ENCODE measurements at regions not wholly inside any gene's neighbourhood (a gene's known extent, or its start where the extent isn't known, plus 50 kb on each side); places are given as distances from the start of the nearest gene placed in this dataset.

DNA sequence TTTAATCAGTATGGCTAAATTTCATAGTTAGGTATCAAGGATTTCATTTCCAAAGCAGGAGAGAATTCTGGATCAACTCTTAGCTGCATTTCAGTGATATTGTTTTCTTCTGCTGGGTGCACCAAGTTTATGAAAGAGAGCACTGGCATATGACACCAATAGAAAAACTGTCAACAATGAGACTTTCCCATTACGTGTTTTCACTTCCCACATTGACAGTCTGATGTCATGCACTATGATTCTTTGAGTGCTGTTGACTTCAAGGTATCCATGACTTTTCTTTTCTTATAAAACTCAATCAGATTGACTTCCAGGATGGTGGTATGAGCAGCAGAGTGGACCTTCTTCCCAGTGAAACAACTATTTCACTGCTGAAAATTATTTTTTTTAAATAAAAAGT is 476.1 kb downstream of the EDEM1 start:
- no peaks in the 10 kb centered on the region for H3K27me3 ChIP-seq (ENCODE audit: low read depth, low read length)

DNA sequence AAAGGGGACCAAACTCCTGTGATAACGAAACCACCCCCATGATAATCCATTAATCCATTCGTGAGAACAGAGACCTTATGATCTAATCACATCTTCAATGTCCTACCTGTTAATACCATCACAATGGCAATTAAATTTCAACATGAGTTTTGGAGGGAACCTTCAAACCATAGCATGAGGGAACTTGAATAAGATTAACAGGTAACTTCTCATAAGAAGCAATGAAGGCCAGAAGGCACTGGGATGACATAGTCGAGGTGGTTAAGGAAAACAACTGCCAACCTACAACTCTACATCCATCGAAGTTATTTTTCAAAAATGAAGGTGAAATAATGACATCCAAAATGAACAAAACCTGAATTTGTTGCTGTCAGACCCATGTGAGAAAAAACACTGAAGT is 478.9 kb downstream of the EDEM1 start:
- Histone ChIP-seq H3K4me3 (ENCODE audit: low read depth in 1 of 2, low read length in 2 of 2) (no peak overlapping the region), H3K36me3 (ENCODE audit: control insufficient read depth in 1 of 2, insufficient read depth in 2 of 2, low read length in 2 of 2) (no peaks in the 10 kb centered on the region), H3K9me3 (ENCODE audit: control insufficient read depth in 1 of 2, low read length in 2 of 2) (peaks cover 8 to 23% of the 10 kb centered on the region in 2 donors), H3K4me1 (ENCODE audit: control insufficient read depth in 1 of 2, insufficient read depth in 2 of 2, low read length in 2 of 2) (no peaks in the 10 kb centered on the region), H3K27ac (ENCODE audit: low read length) (no peak overlapping the region), H3K27me3 (ENCODE audit: low read depth, low read length) (no peaks in the 10 kb centered on the region)

More for the DNA sequence above, 476.1 kb downstream of the EDEM1 start:
- peaks cover 8 to 28% of the 10 kb centered on the region in 2 donors for H3K9me3 ChIP-seq (ENCODE audit: control insufficient read depth in 1 of 2, low read length in 2 of 2)
- H3K4me3 ChIP-seq (ENCODE audit: low read depth in 1 of 2, low read length in 2 of 2), result no peak overlapping the region
- H3K36me3 ChIP-seq (ENCODE audit: control insufficient read depth in 1 of 2, insufficient read depth in 2 of 2, low read length in 2 of 2), result no peaks in the 10 kb centered on the region
- H3K4me1 ChIP-seq (ENCODE audit: control insufficient read depth in 1 of 2, insufficient read depth in 2 of 2, low read length in 2 of 2), result no peaks in the 10 kb centered on the region
- H3K27ac ChIP-seq (ENCODE audit: low read length), result no peak overlapping the region

DNA sequence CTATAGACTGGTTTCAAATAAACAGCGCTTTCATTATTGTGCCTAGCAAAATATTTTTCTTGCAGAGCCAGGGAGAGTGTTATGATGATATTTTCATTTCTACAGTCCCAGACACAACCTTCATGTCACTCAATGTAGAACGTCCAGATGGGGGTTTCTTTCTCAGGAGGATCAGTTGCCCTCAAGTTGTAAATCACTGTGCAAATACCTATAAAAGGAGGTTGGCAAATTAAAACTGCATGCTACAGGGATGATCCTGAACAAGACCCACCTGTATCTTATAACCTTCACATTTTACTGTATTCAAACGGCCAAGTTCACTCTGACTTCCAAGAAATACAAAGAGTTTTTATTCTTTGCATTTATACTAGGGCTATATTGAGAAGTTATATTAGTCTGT is 486.0 kb downstream of the EDEM1 start:
- H3K36me3 ChIP-seq (ENCODE audit: control insufficient read depth in 1 of 2, insufficient read depth in 2 of 2, low read length in 2 of 2), result no peaks in the 10 kb centered on the region
- H3K4me3 ChIP-seq (ENCODE audit: low read depth in 1 of 2, low read length in 2 of 2), result no peak overlapping the region
- no peaks in the 10 kb centered on the region for H3K4me1 ChIP-seq (ENCODE audit: control insufficient read depth in 1 of 2, insufficient read depth in 2 of 2, low read length in 2 of 2)
- H3K27me3 ChIP-seq (ENCODE audit: low read depth, low read length), result no peaks in the 10 kb centered on the region
- H3K27ac ChIP-seq (ENCODE audit: low read length), result no peak overlapping the region
- no peaks in the 10 kb centered on the region for H3K9me3 ChIP-seq (ENCODE audit: control insufficient read depth in 1 of 2, low read length in 2 of 2)

DNA sequence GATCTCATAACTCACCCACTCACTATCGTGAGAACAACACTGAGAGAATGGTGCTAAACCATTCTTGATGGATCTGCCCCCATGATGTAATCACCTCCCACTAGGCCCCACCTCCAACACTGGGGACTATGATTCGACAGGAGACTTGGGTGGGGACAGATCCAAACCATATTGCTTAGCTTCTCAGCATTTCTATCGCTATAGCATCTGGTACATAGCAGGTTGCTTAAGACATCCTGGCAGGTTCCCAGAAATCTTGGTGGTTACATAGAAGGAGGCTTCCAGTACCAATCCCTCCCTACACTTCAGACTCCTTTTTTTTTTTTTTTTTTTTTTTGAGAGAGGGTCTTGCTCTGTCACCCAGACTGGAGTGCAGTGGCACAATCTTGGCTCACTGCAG is 487.8 kb downstream of the EDEM1 start:
- H3K4me3 ChIP-seq (ENCODE audit: low read depth in 1 of 2, low read length in 2 of 2), result no peak overlapping the region
- no peaks in the 10 kb centered on the region for H3K27me3 ChIP-seq (ENCODE audit: low read depth, low read length)
- H3K36me3 ChIP-seq (ENCODE audit: control insufficient read depth in 1 of 2, insufficient read depth in 2 of 2, low read length in 2 of 2), result no peaks in the 10 kb centered on the region
- no peak overlapping the region for H3K27ac ChIP-seq (ENCODE audit: low read length)
- no peaks in the 10 kb centered on the region for H3K4me1 ChIP-seq (ENCODE audit: control insufficient read depth in 1 of 2, insufficient read depth in 2 of 2, low read length in 2 of 2)
- H3K9me3 ChIP-seq (ENCODE audit: control insufficient read depth in 1 of 2, low read length in 2 of 2), result no peaks in the 10 kb centered on the region

DNA sequence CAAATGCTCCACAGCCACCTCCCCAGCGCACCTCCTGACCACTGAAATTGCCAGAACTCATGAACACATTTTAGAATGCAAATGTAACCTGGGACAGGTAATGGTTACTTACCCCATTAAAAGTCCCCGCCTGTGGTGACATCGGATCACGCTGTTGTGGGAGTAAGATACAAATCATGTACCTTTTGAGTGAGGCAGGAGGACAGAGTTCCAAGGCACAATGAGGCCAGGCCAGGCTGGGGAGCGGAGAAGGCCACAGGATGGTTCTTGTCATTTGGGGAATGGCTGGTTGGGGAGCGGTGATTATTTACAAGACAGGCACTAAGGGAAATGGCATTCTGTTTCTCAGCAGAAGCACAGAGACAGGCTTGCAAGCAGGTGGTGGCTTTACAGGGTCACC is 490.0 kb downstream of the EDEM1 start:
- Histone ChIP-seq H3K4me1 (ENCODE audit: control insufficient read depth in 1 of 2, insufficient read depth in 2 of 2, low read length in 2 of 2) (no peaks in the 10 kb centered on the region), H3K4me3 (ENCODE audit: low read depth in 1 of 2, low read length in 2 of 2) (no peak overlapping the region), H3K36me3 (ENCODE audit: control insufficient read depth in 1 of 2, insufficient read depth in 2 of 2, low read length in 2 of 2) (no peaks in the 10 kb centered on the region), H3K27ac (ENCODE audit: low read length) (no peak overlapping the region), H3K27me3 (ENCODE audit: low read depth, low read length) (no peaks in the 10 kb centered on the region), H3K9me3 (ENCODE audit: control insufficient read depth in 1 of 2, low read length in 2 of 2) (no peaks in the 10 kb centered on the region)

DNA sequence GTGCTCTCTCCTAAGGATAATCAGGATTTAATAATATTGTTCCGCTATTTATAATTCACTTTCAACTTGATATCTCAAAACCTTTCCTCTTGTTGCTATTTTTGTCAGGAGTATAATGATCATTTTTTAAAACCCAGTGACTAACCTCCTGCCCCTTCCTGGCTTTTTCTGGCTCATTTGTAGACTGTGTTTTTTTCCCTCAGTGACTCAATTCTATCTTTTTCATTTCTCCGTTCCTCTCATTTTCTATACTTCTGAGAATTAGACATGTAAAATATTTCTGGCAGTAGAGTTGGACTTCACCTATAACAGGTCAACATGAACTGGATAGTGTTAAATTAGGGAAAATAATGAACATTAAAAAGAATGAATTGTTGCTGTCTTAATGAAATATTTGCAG is 490.7 kb downstream of the EDEM1 start:
- no peaks in the 10 kb centered on the region for H3K36me3 ChIP-seq (ENCODE audit: control insufficient read depth in 1 of 2, insufficient read depth in 2 of 2, low read length in 2 of 2)
- H3K4me3 ChIP-seq (ENCODE audit: low read depth in 1 of 2, low read length in 2 of 2), result no peak overlapping the region
- H3K4me1 ChIP-seq (ENCODE audit: control insufficient read depth in 1 of 2, insufficient read depth in 2 of 2, low read length in 2 of 2), result no peaks in the 10 kb centered on the region
- no peak overlapping the region for H3K27ac ChIP-seq (ENCODE audit: low read length)
- no peaks in the 10 kb centered on the region for H3K9me3 ChIP-seq (ENCODE audit: control insufficient read depth in 1 of 2, low read length in 2 of 2)
- H3K27me3 ChIP-seq (ENCODE audit: low read depth, low read length), result no peaks in the 10 kb centered on the region

DNA sequence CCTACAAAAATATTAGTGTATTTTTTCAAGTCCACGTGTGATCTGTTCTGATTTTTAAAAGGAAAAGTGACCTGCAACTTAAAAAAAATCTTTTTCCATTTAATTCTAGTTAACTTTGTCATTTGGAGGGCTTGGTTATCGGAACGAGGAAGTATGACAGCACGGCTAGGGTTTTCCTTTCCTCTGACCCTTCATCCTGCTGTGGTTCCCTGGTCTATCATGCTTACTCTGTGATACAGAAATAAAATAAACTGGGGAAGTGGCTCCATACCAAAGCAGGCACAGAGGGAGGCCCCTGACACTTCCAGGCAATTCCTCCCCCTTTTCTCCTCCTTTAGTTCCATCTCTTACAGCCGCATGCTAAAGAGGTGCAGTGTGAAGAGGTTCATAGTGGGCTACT is 491.3 kb downstream of the EDEM1 start:
- Histone ChIP-seq H3K36me3 (ENCODE audit: control insufficient read depth in 1 of 2, insufficient read depth in 2 of 2, low read length in 2 of 2) (no peaks in the 10 kb centered on the region), H3K27me3 (ENCODE audit: low read depth, low read length) (no peaks in the 10 kb centered on the region), H3K4me3 (ENCODE audit: low read depth in 1 of 2, low read length in 2 of 2) (no peak overlapping the region), H3K27ac (ENCODE audit: low read length) (no peak overlapping the region), H3K4me1 (ENCODE audit: control insufficient read depth in 1 of 2, insufficient read depth in 2 of 2, low read length in 2 of 2) (no peaks in the 10 kb centered on the region), H3K9me3 (ENCODE audit: control insufficient read depth in 1 of 2, low read length in 2 of 2) (no peaks in the 10 kb centered on the region)

DNA sequence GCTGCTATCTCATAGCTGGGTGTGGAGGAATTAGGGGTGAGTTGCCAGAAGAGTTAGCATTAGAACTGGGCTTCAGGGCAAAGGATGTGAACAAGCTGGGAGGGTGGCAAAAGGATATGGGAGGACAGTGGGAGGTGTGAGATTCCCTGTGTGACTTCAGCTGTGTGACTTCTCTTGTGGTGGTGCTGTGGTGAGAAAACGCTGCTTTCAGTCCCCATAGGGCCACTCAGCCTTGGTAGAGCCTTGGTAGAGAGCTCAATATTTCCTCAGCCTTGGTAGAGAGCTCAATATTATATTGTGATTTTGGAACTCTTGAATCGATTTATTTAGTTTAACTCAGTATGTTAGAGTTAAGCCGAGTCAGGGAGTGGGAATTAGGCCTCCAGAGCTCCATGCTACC is 499.7 kb downstream of the EDEM1 start:
- Histone ChIP-seq H3K4me1 (ENCODE audit: control insufficient read depth in 1 of 2, insufficient read depth in 2 of 2, low read length in 2 of 2) (no peaks in the 10 kb centered on the region), H3K4me3 (ENCODE audit: low read depth in 1 of 2, low read length in 2 of 2) (no peak overlapping the region), H3K27me3 (ENCODE audit: low read depth, low read length) (no peaks in the 10 kb centered on the region), H3K36me3 (ENCODE audit: control insufficient read depth in 1 of 2, insufficient read depth in 2 of 2, low read length in 2 of 2) (no peaks in the 10 kb centered on the region), H3K27ac (ENCODE audit: low read length) (no peak overlapping the region), H3K9me3 (ENCODE audit: control insufficient read depth in 1 of 2, low read length in 2 of 2) (peaks cover 6 to 8% of the 10 kb centered on the region in 2 donors)

DNA sequence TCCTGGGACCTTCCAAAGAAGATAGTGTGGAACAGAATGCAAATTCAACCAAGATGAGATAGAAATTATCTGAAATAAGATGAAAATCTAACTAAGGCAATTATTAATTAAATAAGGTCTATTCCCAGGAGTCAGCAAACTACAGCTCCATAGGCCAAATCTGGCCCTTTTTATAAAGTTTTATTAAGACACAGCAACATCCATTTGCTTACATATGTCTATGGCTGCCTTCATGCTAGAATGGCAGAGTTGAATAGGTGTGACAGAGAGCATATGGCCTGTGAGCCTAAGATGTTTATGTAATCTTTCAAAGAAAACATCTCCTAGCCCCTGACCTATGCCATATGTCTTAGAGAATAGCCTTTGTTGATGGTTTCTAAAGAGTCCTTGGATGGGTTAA is 503.0 kb downstream of the EDEM1 start:
- Histone ChIP-seq H3K27me3 (ENCODE audit: low read depth, low read length) (no peaks in the 10 kb centered on the region), H3K36me3 (ENCODE audit: control insufficient read depth in 1 of 2, insufficient read depth in 2 of 2, low read length in 2 of 2) (no peaks in the 10 kb centered on the region), H3K4me3 (ENCODE audit: low read depth in 1 of 2, low read length in 2 of 2) (no peak overlapping the region), H3K4me1 (ENCODE audit: control insufficient read depth in 1 of 2, insufficient read depth in 2 of 2, low read length in 2 of 2) (no peaks in the 10 kb centered on the region), H3K27ac (ENCODE audit: low read length) (no peak overlapping the region), H3K9me3 (ENCODE audit: control insufficient read depth in 1 of 2, low read length in 2 of 2) (peaks cover 6 to 8% of the 10 kb centered on the region in 2 donors)

DNA sequence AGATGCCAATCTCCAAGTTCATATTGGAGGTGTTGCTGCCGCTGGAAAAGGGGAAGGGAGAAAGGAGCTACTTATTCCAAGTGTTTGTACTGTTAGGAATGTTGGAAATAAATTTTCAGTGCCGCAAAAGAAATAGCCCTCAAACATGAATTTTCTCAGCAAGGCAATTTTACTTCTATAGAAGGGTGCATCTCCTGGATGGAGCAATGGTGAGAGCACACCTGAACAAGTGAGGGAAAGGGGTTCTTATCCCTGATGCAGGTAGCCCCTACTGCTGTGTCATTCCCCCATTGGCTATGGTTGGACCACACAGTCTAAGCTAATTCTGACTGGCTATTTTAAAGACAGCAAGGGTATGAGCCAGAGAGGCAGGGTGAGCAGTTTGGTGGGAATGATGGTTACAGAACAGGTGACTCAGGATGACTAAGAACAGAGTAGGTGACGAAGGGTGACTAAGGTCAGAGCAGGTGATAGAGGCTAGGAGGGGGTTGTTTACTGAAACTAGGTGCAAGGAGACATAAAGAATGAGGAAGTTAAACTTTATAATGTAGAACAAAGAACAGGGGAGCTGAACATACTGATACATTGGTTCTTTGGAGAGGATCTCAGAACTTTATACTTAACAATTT is 503.5 kb downstream of the EDEM1 start:
- H3K27me3 ChIP-seq (ENCODE audit: low read depth, low read length), result no peaks in the 10 kb centered on the region
- no peak overlapping the region for H3K4me3 ChIP-seq (ENCODE audit: low read depth in 1 of 2, low read length in 2 of 2)
- no peaks in the 10 kb centered on the region for H3K36me3 ChIP-seq (ENCODE audit: control insufficient read depth in 1 of 2, insufficient read depth in 2 of 2, low read length in 2 of 2)
- H3K9me3 ChIP-seq (ENCODE audit: control insufficient read depth in 1 of 2, low read length in 2 of 2), result peaks cover 6 to 8% of the 10 kb centered on the region in 2 donors
- H3K27ac ChIP-seq (ENCODE audit: low read length), result no peak overlapping the region
- no peaks in the 10 kb centered on the region for H3K4me1 ChIP-seq (ENCODE audit: control insufficient read depth in 1 of 2, insufficient read depth in 2 of 2, low read length in 2 of 2)

DNA sequence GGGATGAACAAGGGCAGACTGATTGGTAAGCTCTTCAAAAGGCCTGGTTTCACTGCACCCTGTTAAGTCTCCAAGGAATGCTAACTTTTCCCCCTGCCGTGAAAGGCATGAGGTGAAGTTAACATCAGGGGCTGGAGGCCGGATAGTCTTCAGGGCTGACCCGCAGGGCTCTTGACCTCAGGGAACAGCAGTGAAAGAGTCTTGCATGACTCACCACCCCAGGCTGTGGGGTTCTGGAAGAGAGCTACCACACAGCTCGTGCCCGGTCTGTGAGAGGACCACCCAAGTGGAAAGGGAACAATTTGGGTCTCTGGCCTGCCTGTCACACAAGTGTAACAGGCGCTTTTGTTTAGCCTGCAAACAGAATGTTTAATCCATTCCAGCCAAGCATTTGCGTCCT is 504.9 kb downstream of the EDEM1 start:
- H3K4me1 ChIP-seq (ENCODE audit: control insufficient read depth in 1 of 2, insufficient read depth in 2 of 2, low read length in 2 of 2), result no peaks in the 10 kb centered on the region
- no peaks in the 10 kb centered on the region for H3K27me3 ChIP-seq (ENCODE audit: low read depth, low read length)
- no peaks in the 10 kb centered on the region for H3K36me3 ChIP-seq (ENCODE audit: control insufficient read depth in 1 of 2, insufficient read depth in 2 of 2, low read length in 2 of 2)
- H3K27ac ChIP-seq (ENCODE audit: low read length), result no peak overlapping the region
- peaks cover 6 to 8% of the 10 kb centered on the region in 2 donors for H3K9me3 ChIP-seq (ENCODE audit: control insufficient read depth in 1 of 2, low read length in 2 of 2)
- H3K4me3 ChIP-seq (ENCODE audit: low read depth in 1 of 2, low read length in 2 of 2), result no peak overlapping the region

DNA sequence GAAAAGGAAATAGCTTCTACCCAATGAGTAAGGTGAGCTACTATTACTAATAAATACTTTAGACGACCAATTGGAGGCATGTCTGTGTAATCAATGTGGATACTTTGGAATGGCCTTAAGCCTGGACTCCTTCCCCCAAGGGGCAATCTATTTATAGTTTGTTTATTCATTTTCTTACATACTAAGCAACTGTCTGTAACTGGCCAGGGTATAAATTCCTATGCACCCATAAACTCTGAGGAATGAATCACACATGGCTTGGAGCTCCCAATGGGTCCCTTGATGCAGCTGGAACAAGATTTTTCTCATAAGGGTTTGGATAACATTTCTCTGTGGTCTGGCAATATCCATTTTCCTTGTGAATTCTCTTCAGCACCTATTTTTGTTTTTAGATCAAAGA is 506.8 kb downstream of the EDEM1 start:
- Histone ChIP-seq H3K4me1 (ENCODE audit: control insufficient read depth in 1 of 2, insufficient read depth in 2 of 2, low read length in 2 of 2) (no peaks in the 10 kb centered on the region), H3K9me3 (ENCODE audit: control insufficient read depth in 1 of 2, low read length in 2 of 2) (peaks cover 6 to 8% of the 10 kb centered on the region in 2 donors), H3K36me3 (ENCODE audit: control insufficient read depth in 1 of 2, insufficient read depth in 2 of 2, low read length in 2 of 2) (no peaks in the 10 kb centered on the region), H3K4me3 (ENCODE audit: low read depth in 1 of 2, low read length in 2 of 2) (no peak overlapping the region), H3K27ac (ENCODE audit: low read length) (no peak overlapping the region), H3K27me3 (ENCODE audit: low read depth, low read length) (no peaks in the 10 kb centered on the region)
